H1 (cell line): ENCODE measurements at regions not wholly inside any gene's neighbourhood (a gene's known extent, or its start where the extent isn't known, plus 50 kb on each side); places are given as distances from the start of the nearest gene placed in this dataset.

ENCODE experiments used
- CTCF ChIA-PET: fragments of 300-600 bp; sonication (Branson Sonifier 250); formaldehyde crosslinking; loops from one replicate; lab custom pipeline; 2021; ENCODE audit not compliant: partially characterized antibody; lab: Charles Lee
- POLR2A ChIA-PET: fragments of 300-600 bp; sonication (Branson Sonifier 250); formaldehyde crosslinking; loops from one replicate; lab custom pipeline; 2021; ENCODE audit warnings: inconsistent platforms; ENCODE audit not compliant: partially characterized antibody; lab: Charles Lee
- DNase-seq, 2 experiments: peaks; one replicate each; pipeline versions ENCODE4 v3.0.0 to v3.0.0-alpha.2; 2010 to 2022; ENCODE audit warnings: low spot score in 2 of 2, low read depth in 1 of 2, mixed read lengths in 1 of 2
- FAIRE-seq: peaks from 2 replicates; lab custom pipeline; 2011; peaks lifted over from hg19 to GRCh38; lab: Jason Lieb, UNC
- H2AFZ ChIP-seq: 2 replicates; pipeline ENCODE4 v1.8.1; 2012; ENCODE audit warnings: low read length, inconsistent platforms
- H2AK5ac ChIP-seq: 2 replicates; pipeline ENCODE4 v1.6.1; 2013; ENCODE audit warnings: low read depth, low read length
- H2BK120ac ChIP-seq: replicated peaks from 2 replicates; pipeline ENCODE3; 2013; ENCODE audit warnings: low read depth, low read length, inconsistent platforms
- H2BK12ac ChIP-seq: 2 replicates; pipeline ENCODE4 v1.6.1; 2013; ENCODE audit warnings: low read depth, low read length
- H2BK15ac ChIP-seq: 2 replicates; pipeline ENCODE4 v1.6.1; 2013; ENCODE audit warnings: low read length
- H2BK20ac ChIP-seq: 2 replicates; pipeline ENCODE4 v1.6.1; 2013; ENCODE audit warnings: low read length
- H2BK5ac ChIP-seq: 2 replicates; pipeline ENCODE4 v1.6.1; 2013; ENCODE audit warnings: low read depth, low read length
- H3K14ac ChIP-seq: 2 replicates; pipeline ENCODE4 v1.6.1; 2013; ENCODE audit warnings: inconsistent platforms; ENCODE audit not compliant: insufficient read length
- H3K18ac ChIP-seq: 2 replicates; pipeline ENCODE4 v1.6.1; 2013; ENCODE audit warnings: low read length; ENCODE audit errors: extremely low read depth
- H3K23ac ChIP-seq: 2 replicates; pipeline ENCODE4 v1.6.1; 2013; ENCODE audit warnings: inconsistent platforms; ENCODE audit not compliant: insufficient read length
- H3K23me2 ChIP-seq: 2 replicates; pipeline ENCODE4 v1.6.1; 2013; ENCODE audit warnings: low read depth, low read length
- H3K27ac ChIP-seq: 2 replicates; pipeline ENCODE4 v1.6.1; 2011; ENCODE audit warnings: low read depth, low read length, inconsistent platforms
- H3K27me3 ChIP-seq, 4 experiments: replicated peaks in 1 of 4; 1 replicate in 1 of 4; 2 replicates in 3 of 4; pipeline versions ENCODE4 v1.6.1 to v1.8.1; 2011 to 2013; ENCODE audit warnings: low read length in 3 of 4, mild to moderate bottlenecking in 3 of 4, inconsistent platforms in 2 of 4, mixed read lengths in 2 of 4, moderate library complexity in 1 of 4; ENCODE audit not compliant: control insufficient read depth in 3 of 4, insufficient read depth in 3 of 4; ENCODE audit errors: extremely low read depth in 1 of 4
- H3K36me3 ChIP-seq, 4 experiments: 2 replicates each; pipeline versions ENCODE4 v1.6.1 to v1.8.1; 2011 to 2013; ENCODE audit warnings: mild to moderate bottlenecking in 4 of 4, low read length in 3 of 4, moderate library complexity in 2 of 4, control low read depth in 1 of 4, inconsistent platforms in 1 of 4; ENCODE audit not compliant: insufficient read depth in 4 of 4, control insufficient read depth in 2 of 4
- H3K4ac ChIP-seq: replicated peaks from 2 replicates; pipeline ENCODE3; 2013; ENCODE audit warnings: low read length, low read depth, mixed read lengths, inconsistent platforms; ENCODE audit not compliant: insufficient read length
- H3K4me1 ChIP-seq, 4 experiments: replicated peaks in 1 of 4; 1 replicate in 1 of 4; 2 replicates in 3 of 4; pipeline versions ENCODE4 v1.6.1 to v1.8.1; 2011 to 2013; ENCODE audit warnings: low read length in 3 of 4, inconsistent platforms in 2 of 4, mixed read lengths in 1 of 4; ENCODE audit not compliant: insufficient read depth in 4 of 4, control insufficient read depth in 3 of 4
- H3K4me2 ChIP-seq, 2 experiments: 2 replicates each; pipeline versions ENCODE4 v1.6.1 to v1.8.1; 2011 to 2013; ENCODE audit warnings: low read depth in 2 of 2, low read length in 2 of 2, control low read depth in 1 of 2, inconsistent platforms in 1 of 2, mild to moderate bottlenecking in 1 of 2; ENCODE audit not compliant: insufficient read depth in 1 of 2
- H3K4me3 ChIP-seq, 4 experiments: fragments of 200-600, 300-600 bp in 1 of 4; sonication (generic), shearing (Covaris generic), sonication (Bioruptor Twin) in 1 of 4; 2 replicates each; pipeline versions ENCODE4 v1.5.1 to v1.8.1; 2011 to 2016; ENCODE audit warnings: low read length in 4 of 4, low read depth in 3 of 4, control low read depth in 2 of 4, inconsistent platforms in 2 of 4, mild to moderate bottlenecking in 2 of 4, mixed read lengths in 1 of 4, moderate library complexity in 1 of 4; ENCODE audit not compliant: insufficient read depth in 2 of 4; ENCODE audit errors: extremely low read depth in 1 of 4
- H3K56ac ChIP-seq: replicated peaks from 2 replicates; pipeline ENCODE3; 2013; ENCODE audit warnings: low read depth, mild to moderate bottlenecking, mixed read lengths, low read length, inconsistent platforms; ENCODE audit not compliant: insufficient read length
- H3K79me1 ChIP-seq: 2 replicates; pipeline ENCODE4 v1.6.1; 2013; ENCODE audit warnings: low read depth, low read length, control low read depth
- H3K79me2 ChIP-seq, 2 experiments: 2 replicates each; pipeline versions ENCODE4 v1.6.1 to v1.8.1; 2012 to 2013; ENCODE audit warnings: low read length in 2 of 2, mild to moderate bottlenecking in 2 of 2, inconsistent platforms in 1 of 2; ENCODE audit not compliant: insufficient read depth in 2 of 2, control insufficient read depth in 1 of 2
- H3K9ac ChIP-seq, 4 experiments: replicated peaks in 1 of 4; 1 replicate in 1 of 4; 2 replicates in 3 of 4; pipeline versions ENCODE4 v1.6.1 to v1.8.1; 2011 to 2013; ENCODE audit warnings: low read depth in 3 of 4, low read length in 3 of 4, control low read depth in 2 of 4, mild to moderate bottlenecking in 2 of 4, moderate library complexity in 2 of 4, inconsistent platforms in 1 of 4; ENCODE audit errors: extremely low read depth in 1 of 4
- H3K9me3 ChIP-seq, 2 experiments: 2 replicates each; pipeline versions ENCODE4 v1.6.1 to v1.8.1; 2012 to 2013; ENCODE audit warnings: mild to moderate bottlenecking in 2 of 2, moderate library complexity in 2 of 2, control low read depth in 1 of 2, inconsistent platforms in 1 of 2, low read depth in 1 of 2, low read length in 1 of 2, mixed read lengths in 1 of 2; ENCODE audit not compliant: insufficient read depth in 2 of 2
- H4K20me1 ChIP-seq, 2 experiments: replicated peaks in 1 of 2; 2 replicates each; pipeline versions ENCODE3 to v1.8.1; 2011 to 2013; ENCODE audit warnings: inconsistent platforms in 2 of 2, low read length in 2 of 2, mild to moderate bottlenecking in 1 of 2; ENCODE audit not compliant: insufficient read depth in 2 of 2, control insufficient read depth in 1 of 2
- H4K5ac ChIP-seq: 2 replicates; pipeline ENCODE4 v1.6.1; 2013; ENCODE audit warnings: low read length, low read depth, mixed read lengths, inconsistent platforms; ENCODE audit not compliant: insufficient read length
- H4K8ac ChIP-seq: 2 replicates; pipeline ENCODE4 v1.8.0; 2013; ENCODE audit warnings: mild to moderate bottlenecking, moderate library complexity, low read length, inconsistent platforms; ENCODE audit not compliant: insufficient read depth; ENCODE audit errors: extremely low read depth
- H4K91ac ChIP-seq: replicated peaks from 2 replicates; pipeline ENCODE3; 2013; ENCODE audit warnings: low read length, mixed read lengths, inconsistent platforms; ENCODE audit not compliant: insufficient read length
- CHD1 ChIP-seq: IDR thresholded peaks from 2 replicates; pipeline ENCODE4 v1.6.1; 2012; ENCODE audit warnings: low read depth, low read length, improper control_type of control experiment
- EP300 ChIP-seq, 2 experiments: IDR thresholded peaks; 1 replicate in 1 of 2; 2 replicates in 1 of 2; pipeline ENCODE4 v1.6.1; 2011 to 2012; ENCODE audit warnings: low read depth in 2 of 2, low read length in 2 of 2, mild to moderate bottlenecking in 2 of 2, borderline replicate concordance in 1 of 2, inconsistent platforms in 1 of 2, moderate library complexity in 1 of 2
- HDAC6 ChIP-seq: IDR thresholded peaks from one replicate; pipeline ENCODE4 v1.7.1; 2012; ENCODE audit warnings: low read depth, mild to moderate bottlenecking, inconsistent platforms, low read length, moderate library complexity
- JUND ChIP-seq: IDR thresholded peaks from 2 replicates; pipeline ENCODE4 v1.6.1; 2011; ENCODE audit warnings: mild to moderate bottlenecking, improper control_type of control experiment, low read length
- POLR2A ChIP-seq, 2 experiments: IDR thresholded peaks; 1 replicate in 1 of 2; 2 replicates in 1 of 2; pipeline ENCODE4 v1.6.1; 2011; ENCODE audit warnings: low read depth in 2 of 2, low read length in 2 of 2, mild to moderate bottlenecking in 2 of 2; ENCODE audit errors: control extremely low read depth in 1 of 2
- POLR2AphosphoS5 ChIP-seq: IDR thresholded peaks from 2 replicates; pipeline ENCODE4 v1.6.1; 2011; ENCODE audit warnings: low read depth, low read length
- SIRT6 ChIP-seq: IDR thresholded peaks from one replicate; pipeline ENCODE4 v1.7.1; 2012; ENCODE audit warnings: low read length, inconsistent platforms
- SRF ChIP-seq: IDR thresholded peaks from 2 replicates; pipeline ENCODE4 v1.6.1; 2011; ENCODE audit warnings: mild to moderate bottlenecking, low read depth, low read length, moderate library complexity
- TAF1 ChIP-seq: IDR thresholded peaks from 2 replicates; pipeline ENCODE4 v1.6.1; 2011; ENCODE audit warnings: mild to moderate bottlenecking, low read depth, low read length
- TBP ChIP-seq: IDR thresholded peaks from 2 replicates; pipeline ENCODE4 v1.6.1; 2011; ENCODE audit warnings: low read depth, low read length, improper control_type of control experiment
- YY1 ChIP-seq: IDR thresholded peaks from 2 replicates; pipeline ENCODE4 v1.6.1; 2011; ENCODE audit warnings: low read depth, mild to moderate bottlenecking, low read length
- WGBS, 2 experiments: shearing (Covaris generic) in 1 of 2; methylation state at CpG; one replicate each; pipeline versions ENCODE4 v1.1.6 to v1.1.7; 2013 to 2015; ENCODE audit warnings: low lambda C conversion rate in 2 of 2, mixed read lengths in 2 of 2, inconsistent platforms in 1 of 2, low coverage in 1 of 2, missing lambda C conversion rate in 1 of 2; ENCODE audit not compliant: insufficient replicate concordance in 2 of 2, insufficient coverage in 1 of 2, insufficient read length in 1 of 2; ENCODE audit errors: extremely low coverage in 1 of 2, missing lambda C conversion rate in 1 of 2; 5-methylcytosine and 5-hydroxymethylcytosine counted together
- TF ChIP-seq, protein P1 (sequence below): IDR thresholded peaks from 2 replicates; pipeline ENCODE4 v1.6.1; 2012; ENCODE audit warnings: inconsistent platforms

DNA sequence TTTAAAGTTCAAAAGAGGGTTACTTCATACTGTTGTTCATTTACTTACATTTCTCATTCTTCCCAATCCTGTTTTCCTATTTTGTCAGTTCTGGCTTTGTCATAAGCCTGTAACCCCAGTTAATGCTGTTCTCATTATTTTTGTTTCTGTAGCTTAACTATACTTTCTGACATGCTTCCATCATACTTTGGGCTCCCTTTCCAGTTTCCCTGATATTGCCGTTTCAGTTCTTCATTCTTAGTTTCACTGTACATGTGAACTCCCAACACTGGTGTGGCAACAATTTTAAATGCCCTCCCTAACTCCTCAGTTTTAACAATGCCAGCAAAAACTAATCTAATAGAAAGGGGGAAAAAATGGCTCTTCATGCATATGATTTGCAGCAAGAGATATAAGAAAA is 456.7 kb downstream of the LMO4 start:
- H3K4me2 ChIP-seq: no peak overlapping the region
- H4K5ac ChIP-seq: no peak overlapping the region
- H3K56ac ChIP-seq: no peak overlapping the region
- 81% methylated on average over 1 of the region's 1 CpG; no CpG with 5 or more reads in 1 of the 2 experiments for WGBS, 2 experiments
- no peaks in the 10 kb centered on the region for H4K20me1 ChIP-seq
- no peak for DNase-seq
- no peaks in the 10 kb centered on the region for H3K9me3 ChIP-seq
- H3K18ac ChIP-seq: no peak overlapping the region
- no peak overlapping the region for H2BK12ac ChIP-seq
- no peaks in the 10 kb centered on the region for H3K4me1 ChIP-seq
- no peaks in the 10 kb centered on the region for H3K79me2 ChIP-seq
- H3K79me1 ChIP-seq: no peaks in the 10 kb centered on the region
- no peak overlapping the region for H2BK120ac ChIP-seq
- POLR2A ChIA-PET: no interaction called here
- no peaks in the 10 kb centered on the region for H3K23me2 ChIP-seq
- H3K9ac ChIP-seq: no peak overlapping the region
- no peak overlapping the region for H3K4ac ChIP-seq
- H4K8ac ChIP-seq: no peak overlapping the region
- no peak overlapping the region for H3K23ac ChIP-seq
- H4K91ac ChIP-seq: no peak overlapping the region
- no peaks in the 10 kb centered on the region for H3K36me3 ChIP-seq
- H2AK5ac ChIP-seq: no peak overlapping the region
- no peak overlapping the region for H2BK15ac ChIP-seq
- H3K4me3 ChIP-seq: no peak overlapping the region
- no peaks in the 10 kb centered on the region for H3K27me3 ChIP-seq
- no peak for FAIRE-seq
- H3K27ac ChIP-seq: no peak overlapping the region
- H2AFZ ChIP-seq: no peak overlapping the region
- CTCF ChIA-PET: interaction anchor here (1.2 to 1.6 kb wide), 2 partner anchors 169 to 505 kb away, joined by 3 to 4 read pairs; no protein-coding TSS in a partner anchor
- no peak for TF ChIP-seq HDAC6
- TF ChIP-seq POLR2AphosphoS5: no peak
- TF ChIP-seq JUND: no peak
- no peak for TF ChIP-seq SRF
- TF ChIP-seq YY1: no peak
- no peak for TF ChIP-seq EP300 (IDR thresholded peaks at IDR 0.05; ENCODE audit: borderline replicate concordance in 1 of 2, low read depth in 2 of 2, low read length in 2 of 2)
- TF ChIP-seq SIRT6: no peak
- TF ChIP-seq CHD1: no peak
- no peak for TF ChIP-seq POLR2A (IDR thresholded peaks at IDR 0.05; ENCODE audit: control extremely low read depth in 1 of 2, low read depth in 2 of 2, low read length in 2 of 2)
- TF ChIP-seq, protein P1, sequence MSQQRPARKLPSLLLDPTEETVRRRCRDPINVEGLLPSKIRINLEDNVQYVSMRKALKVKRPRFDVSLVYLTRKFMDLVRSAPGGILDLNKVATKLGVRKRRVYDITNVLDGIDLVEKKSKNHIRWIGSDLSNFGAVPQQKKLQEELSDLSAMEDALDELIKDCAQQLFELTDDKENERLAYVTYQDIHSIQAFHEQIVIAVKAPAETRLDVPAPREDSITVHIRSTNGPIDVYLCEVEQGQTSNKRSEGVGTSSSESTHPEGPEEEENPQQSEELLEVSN: no peak
- TF ChIP-seq TAF1: no peak
- no peak for TF ChIP-seq TBP
- H3K14ac ChIP-seq: no peak overlapping the region
- H2BK5ac ChIP-seq: no peak overlapping the region
- H2BK20ac ChIP-seq: no peak overlapping the region
